Omental fat pad (tissue), 3 donors: ENCODE measurements at regions not wholly inside any gene's neighbourhood (a gene's known extent, or its start where the extent isn't known, plus 50 kb on each side); places are given as distances from the start of the nearest gene placed in this dataset.
"Not testable (repeated sequence)": the region's sequence is repeated elsewhere in the genome, so short reads cannot be mapped to it uniquely, and the experiment has no call there.

ENCODE experiments used
- ATAC-seq: fragments of 150-250 bp; one replicate; pipeline ENCODE4 v1.9.1; 2016; ENCODE audit warnings: mild to moderate bottlenecking, moderate library complexity; ENCODE audit not compliant: low FRiP score
- DNase-seq: peaks from one replicate; pipeline ENCODE4 v3.0.0-alpha.2; 2019; ENCODE audit warnings: low spot score
- TF ChIP-seq, protein P1 (sequence below), 3 donors: fragments of 450-650 bp; IDR thresholded peaks; one replicate each; pipeline ENCODE4 v1.5.1; 2016 to 2017; ENCODE audit warnings: antibody characterized with exemption in 3 of 3, mild to moderate bottlenecking in 3 of 3, moderate library complexity in 2 of 3

GRCh38 chr7:123270570-123270969 is 70.8 kb upstream of the SLC13A1 start:
- no peak for ATAC-seq
- no peak for DNase-seq
- TF ChIP-seq, protein P1, sequence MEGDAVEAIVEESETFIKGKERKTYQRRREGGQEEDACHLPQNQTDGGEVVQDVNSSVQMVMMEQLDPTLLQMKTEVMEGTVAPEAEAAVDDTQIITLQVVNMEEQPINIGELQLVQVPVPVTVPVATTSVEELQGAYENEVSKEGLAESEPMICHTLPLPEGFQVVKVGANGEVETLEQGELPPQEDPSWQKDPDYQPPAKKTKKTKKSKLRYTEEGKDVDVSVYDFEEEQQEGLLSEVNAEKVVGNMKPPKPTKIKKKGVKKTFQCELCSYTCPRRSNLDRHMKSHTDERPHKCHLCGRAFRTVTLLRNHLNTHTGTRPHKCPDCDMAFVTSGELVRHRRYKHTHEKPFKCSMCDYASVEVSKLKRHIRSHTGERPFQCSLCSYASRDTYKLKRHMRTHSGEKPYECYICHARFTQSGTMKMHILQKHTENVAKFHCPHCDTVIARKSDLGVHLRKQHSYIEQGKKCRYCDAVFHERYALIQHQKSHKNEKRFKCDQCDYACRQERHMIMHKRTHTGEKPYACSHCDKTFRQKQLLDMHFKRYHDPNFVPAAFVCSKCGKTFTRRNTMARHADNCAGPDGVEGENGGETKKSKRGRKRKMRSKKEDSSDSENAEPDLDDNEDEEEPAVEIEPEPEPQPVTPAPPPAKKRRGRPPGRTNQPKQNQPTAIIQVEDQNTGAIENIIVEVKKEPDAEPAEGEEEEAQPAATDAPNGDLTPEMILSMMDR (IDR thresholded peaks at IDR 0.05): no peak

DNA sequence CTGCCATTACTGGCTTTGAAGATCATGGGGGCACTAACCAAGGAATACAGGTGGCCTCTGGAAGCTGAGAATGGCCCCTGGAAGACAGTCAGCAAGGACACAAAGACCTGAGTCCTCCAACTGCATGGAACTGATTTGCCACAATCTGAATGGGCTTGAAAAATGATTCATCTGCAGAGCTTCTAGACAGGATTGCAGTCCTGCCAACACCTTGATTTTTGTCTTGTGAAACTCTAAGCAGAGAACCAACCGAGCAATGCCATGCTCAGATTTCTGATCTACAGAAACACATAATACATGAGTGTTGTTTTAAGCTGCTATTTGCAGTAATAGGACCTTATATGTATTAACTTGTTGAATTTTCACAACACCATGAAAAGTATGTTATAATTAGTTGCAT is 66.1 kb upstream of the SLC13A1 start:
- no peak for ATAC-seq
- no peak for DNase-seq

DNA sequence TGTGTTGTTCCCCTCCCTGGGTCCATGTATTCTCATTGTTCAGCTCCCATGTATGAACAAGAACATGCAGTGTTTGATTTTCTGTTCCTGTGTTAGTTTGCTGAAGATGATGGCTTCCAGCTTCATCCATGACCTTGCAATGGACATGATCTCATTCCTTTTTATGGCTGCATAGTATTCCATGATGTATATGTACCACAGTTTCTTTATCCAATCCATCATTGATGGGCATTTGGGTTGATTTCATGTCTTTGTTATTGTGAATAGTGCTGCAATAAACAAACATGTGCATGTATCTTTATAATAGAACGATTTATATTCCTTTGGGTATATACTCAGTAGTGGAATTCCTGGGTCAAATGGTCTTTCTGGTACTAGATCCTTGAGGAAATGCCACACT is 65.1 kb upstream of the SLC13A1 start:
- ATAC-seq, DNase-seq: not testable (repeated sequence)

More for the DNA sequence above, 66.1 kb upstream of the SLC13A1 start:
- TF ChIP-seq, protein P1 (IDR thresholded peaks at IDR 0.05): no peak

DNA sequence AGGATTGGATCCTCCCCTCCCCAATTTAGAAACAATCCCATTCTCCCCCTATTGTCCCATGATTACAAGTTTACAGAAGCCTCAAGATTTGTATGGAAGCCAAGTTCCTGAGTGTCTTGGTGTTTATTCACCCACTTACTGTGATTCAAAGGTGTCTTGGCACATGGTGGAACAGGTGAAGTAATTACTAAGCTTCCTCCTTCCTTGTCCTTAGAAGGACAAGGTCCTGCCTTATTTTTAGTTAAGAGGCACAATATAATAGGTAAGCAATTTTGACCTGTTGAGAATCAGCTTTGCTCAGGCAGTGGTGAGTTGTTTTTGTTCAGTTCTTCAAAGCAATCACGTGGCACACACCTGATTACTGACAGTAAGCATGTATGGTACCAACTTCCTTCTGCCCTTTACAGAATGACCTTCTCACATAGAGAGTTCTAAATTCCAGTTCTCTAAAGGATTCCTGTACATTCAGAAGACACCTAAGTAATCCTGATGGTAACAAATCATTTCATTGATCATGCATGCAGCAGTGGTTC is 60.7 kb upstream of the SLC13A1 start:
- ATAC-seq (no peak), DNase-seq (no peak)
- TF ChIP-seq, protein P1 (IDR thresholded peaks at IDR 0.05): no peak

GRCh38 chr7:123259759-123260158 is 60.0 kb upstream of the SLC13A1 start:
- TF ChIP-seq, protein P1 (IDR thresholded peaks at IDR 0.05): no peak
- ATAC-seq (no peak), DNase-seq (no peak)
